ENCODE measurements at regions not wholly inside any gene's neighbourhood (a gene's known extent, or its start where the extent isn't known, plus 50 kb on each side); places are given as distances from the start of the nearest gene placed in this dataset.

GRCh38 chr4:148522995-148523394 is 80.8 kb upstream of the NR3C2 start:
- Mint-ChIP-seq H3K27me3 (no peaks in the 10 kb centered on the region), H3K9me3 (ENCODE audit: insufficient read depth) (no peaks in the 10 kb centered on the region), H3K4me1 (no peaks in the 10 kb centered on the region), H3K27ac (no peak overlapping the region), H3K4me3 (no peak overlapping the region)
- POLR2A ChIA-PET, result no interaction called here
- WGBS (ENCODE audit: insufficient coverage), result no CpG with 5 or more reads among the region's 4 CpGs
- ATAC-seq (ENCODE audit: low read depth) (no peak), DNase-seq (no peak)
- Histone ChIP-seq H3K79me2 (ENCODE audit: control insufficient read depth, insufficient read depth, low read length) (no peaks in the 10 kb centered on the region), H3K4me1 (ENCODE audit: control insufficient read depth in 2 of 2, insufficient read depth in 2 of 2, low read length in 2 of 2) (no peaks in the 10 kb centered on the region), H4K20me1 (ENCODE audit: control insufficient read depth, insufficient read depth, low read length, poor library complexity, severe bottlenecking) (no peaks in the 10 kb centered on the region), H3K9me3 (ENCODE audit: control extremely low read depth in 1 of 3, control insufficient read depth in 2 of 3, insufficient read depth in 1 of 3, low read length in 2 of 3) (peaks cover 0 to 9% (median 0%) of the 10 kb centered on the region in 3 donors), H3K4me2 (replicated peaks; ENCODE audit: low read depth, low read length, poor library complexity, severe bottlenecking) (no peak overlapping the region), H3K9ac (ENCODE audit: low read length) (no peak overlapping the region), H3K36me3 (replicated peaks in 1 of 2; ENCODE audit: control extremely low read depth in 1 of 2, control insufficient read depth in 1 of 2, extremely low read depth in 1 of 2, insufficient read depth in 2 of 2, low read length in 1 of 2) (no peaks in the 10 kb centered on the region), H3K4me3 (ENCODE audit: control extremely low read depth in 1 of 5, extremely low read depth in 1 of 5, insufficient read depth in 1 of 5, low read depth in 2 of 5, low read length in 4 of 5) (no peak overlapping the region), H3K27me3 (replicated peaks in 1 of 4; ENCODE audit: control extremely low read depth in 1 of 4, control insufficient read depth in 3 of 4, insufficient read depth in 4 of 4, low read length in 3 of 4) (peaks cover 0 to 2% (median 0%) of the 10 kb centered on the region in 4 experiments), H2AFZ (ENCODE audit: insufficient read depth, low read depth, low read length, poor library complexity, severe bottlenecking) (no peak overlapping the region), H3K27ac (ENCODE audit: low read length in 2 of 2) (no peak overlapping the region)
- CTCF ChIA-PET, result no interaction called here
- TF ChIP-seq CTCF (IDR thresholded peaks at IDR 0.05), result no peak
- no peak for TF ChIP-seq EZH2 (IDR thresholded peaks at IDR 0.05; ENCODE audit: borderline replicate concordance, insufficient read depth, low read depth, low read length, poor library complexity, severe bottlenecking)
- intact Hi-C loops (cut with micrococcal nuclease), result no loop called here

- Histone ChIP-seq H3K4me1 (ENCODE audit: control insufficient read depth in 2 of 2, insufficient read depth in 2 of 2, low read length in 2 of 2) (no peaks in the 10 kb centered on the region), H3K9me3 (ENCODE audit: control extremely low read depth in 1 of 3, control insufficient read depth in 2 of 3, insufficient read depth in 1 of 3, low read length in 2 of 3) (no peaks in the 10 kb centered on the region), H3K79me2 (ENCODE audit: control insufficient read depth, insufficient read depth, low read length) (no peaks in the 10 kb centered on the region), H3K4me3 (ENCODE audit: control extremely low read depth in 1 of 5, extremely low read depth in 1 of 5, insufficient read depth in 1 of 5, low read depth in 2 of 5, low read length in 4 of 5) (no peak overlapping the region), H3K9ac (ENCODE audit: low read length) (no peak overlapping the region), H3K36me3 (replicated peaks in 1 of 2; ENCODE audit: control extremely low read depth in 1 of 2, control insufficient read depth in 1 of 2, extremely low read depth in 1 of 2, insufficient read depth in 2 of 2, low read length in 1 of 2) (no peaks in the 10 kb centered on the region), H3K4me2 (replicated peaks; ENCODE audit: low read depth, low read length, poor library complexity, severe bottlenecking) (no peak overlapping the region), H2AFZ (ENCODE audit: insufficient read depth, low read depth, low read length, poor library complexity, severe bottlenecking) (no peak overlapping the region), H3K27me3 (replicated peaks in 1 of 4; ENCODE audit: control extremely low read depth in 1 of 4, control insufficient read depth in 3 of 4, insufficient read depth in 4 of 4, low read length in 3 of 4) (no peaks in the 10 kb centered on the region), H4K20me1 (ENCODE audit: control insufficient read depth, insufficient read depth, low read length, poor library complexity, severe bottlenecking) (no peaks in the 10 kb centered on the region), H3K27ac (ENCODE audit: low read length in 2 of 2) (no peak overlapping the region)
- CTCF ChIA-PET, result no interaction called here
- Mint-ChIP-seq H3K27me3 (no peaks in the 10 kb centered on the region), H3K9me3 (ENCODE audit: insufficient read depth) (peaks cover 7% of the 10 kb centered on the region), H3K27ac (no peak overlapping the region), H3K4me3 (no peak overlapping the region), H3K4me1 (no peaks in the 10 kb centered on the region)
- WGBS (ENCODE audit: insufficient coverage), result no CpG with 5 or more reads among the region's 1 CpG
- POLR2A ChIA-PET, result no interaction called here
- no peak for TF ChIP-seq CTCF (IDR thresholded peaks at IDR 0.05)
- no peak for TF ChIP-seq EZH2 (IDR thresholded peaks at IDR 0.05; ENCODE audit: borderline replicate concordance, insufficient read depth, low read depth, low read length, poor library complexity, severe bottlenecking)
- intact Hi-C loops (cut with micrococcal nuclease), result no loop called here
- ATAC-seq (ENCODE audit: low read depth) (no peak), DNase-seq (no peak)
These were observed 73.0 kb upstream of the NR3C2 start for GRCh38 chr4:148515248-148515647.

Data from B cell (primary cell).